ENCODE measurements at regions not wholly inside any gene's neighbourhood (a gene's known extent, or its start where the extent isn't known, plus 50 kb on each side); places are given as distances from the start of the nearest gene placed in this dataset.

DNA sequence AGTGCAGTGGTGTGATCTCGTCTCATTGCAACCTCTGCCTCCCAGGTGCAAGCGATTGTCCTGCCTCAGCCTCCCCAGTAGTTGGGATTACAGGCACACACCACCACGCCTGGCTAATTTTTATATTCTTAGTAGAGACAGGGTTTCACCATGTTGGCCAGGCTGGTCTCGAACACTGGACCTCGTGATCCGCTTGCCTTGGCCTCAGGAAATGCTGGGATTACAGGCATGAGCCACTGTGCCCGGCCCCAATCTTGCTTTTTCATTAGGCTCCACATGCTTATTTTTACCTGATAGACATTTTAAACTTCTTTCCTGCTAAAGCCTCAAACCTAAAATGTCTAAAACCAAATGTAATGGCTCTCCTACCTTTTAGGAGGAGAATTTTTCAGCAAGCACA, 817.0 kb upstream of the NECTIN3 start:
- TF ChIP-seq, protein P1, sequence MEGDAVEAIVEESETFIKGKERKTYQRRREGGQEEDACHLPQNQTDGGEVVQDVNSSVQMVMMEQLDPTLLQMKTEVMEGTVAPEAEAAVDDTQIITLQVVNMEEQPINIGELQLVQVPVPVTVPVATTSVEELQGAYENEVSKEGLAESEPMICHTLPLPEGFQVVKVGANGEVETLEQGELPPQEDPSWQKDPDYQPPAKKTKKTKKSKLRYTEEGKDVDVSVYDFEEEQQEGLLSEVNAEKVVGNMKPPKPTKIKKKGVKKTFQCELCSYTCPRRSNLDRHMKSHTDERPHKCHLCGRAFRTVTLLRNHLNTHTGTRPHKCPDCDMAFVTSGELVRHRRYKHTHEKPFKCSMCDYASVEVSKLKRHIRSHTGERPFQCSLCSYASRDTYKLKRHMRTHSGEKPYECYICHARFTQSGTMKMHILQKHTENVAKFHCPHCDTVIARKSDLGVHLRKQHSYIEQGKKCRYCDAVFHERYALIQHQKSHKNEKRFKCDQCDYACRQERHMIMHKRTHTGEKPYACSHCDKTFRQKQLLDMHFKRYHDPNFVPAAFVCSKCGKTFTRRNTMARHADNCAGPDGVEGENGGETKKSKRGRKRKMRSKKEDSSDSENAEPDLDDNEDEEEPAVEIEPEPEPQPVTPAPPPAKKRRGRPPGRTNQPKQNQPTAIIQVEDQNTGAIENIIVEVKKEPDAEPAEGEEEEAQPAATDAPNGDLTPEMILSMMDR (conservative IDR thresholded peaks at IDR 0.05; ENCODE audit: low read depth, low read length) = no peak
- no peak for TF ChIP-seq EZH2 (IDR thresholded peaks at IDR 0.05; ENCODE audit: borderline replicate concordance, low read depth, low read length, poor library complexity, severe bottlenecking)

Data from A673 (cell line).